GM21528 (cell line): ENCODE measurements at regions not wholly inside any gene's neighbourhood (a gene's known extent, or its start where the extent isn't known, plus 50 kb on each side); places are given as distances from the start of the nearest gene placed in this dataset.

Experiments
- ATAC-seq: cut with Tn5 transposase; IDR thresholded peaks from one replicate; pipeline ENCODE4 v1.9.1; 2021; ENCODE audit warnings: mild to moderate bottlenecking, moderate library complexity; ENCODE audit not compliant: unreplicated experiment, low FRiP score

DNA sequence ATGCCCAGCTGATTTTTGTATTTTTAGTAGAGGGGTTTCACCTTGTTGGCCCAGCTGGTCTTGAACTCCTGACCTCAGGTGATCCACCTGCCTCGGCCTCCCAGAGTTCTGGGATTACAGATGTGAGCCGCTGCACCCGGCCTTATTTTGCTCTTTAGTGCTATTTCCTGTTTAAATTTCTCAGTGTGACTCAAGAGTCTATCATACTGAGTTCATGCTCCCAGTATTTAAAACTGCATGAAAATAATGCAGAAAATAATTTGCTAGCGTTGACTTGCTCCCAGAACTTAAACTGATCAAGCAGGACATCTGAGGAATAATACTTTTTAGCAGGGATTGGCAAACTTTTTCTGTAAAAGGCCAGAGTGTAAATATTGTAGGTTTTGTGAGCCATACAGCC is 86.4 kb upstream of the C1orf21 start:
- no peak for ATAC-seq

DNA sequence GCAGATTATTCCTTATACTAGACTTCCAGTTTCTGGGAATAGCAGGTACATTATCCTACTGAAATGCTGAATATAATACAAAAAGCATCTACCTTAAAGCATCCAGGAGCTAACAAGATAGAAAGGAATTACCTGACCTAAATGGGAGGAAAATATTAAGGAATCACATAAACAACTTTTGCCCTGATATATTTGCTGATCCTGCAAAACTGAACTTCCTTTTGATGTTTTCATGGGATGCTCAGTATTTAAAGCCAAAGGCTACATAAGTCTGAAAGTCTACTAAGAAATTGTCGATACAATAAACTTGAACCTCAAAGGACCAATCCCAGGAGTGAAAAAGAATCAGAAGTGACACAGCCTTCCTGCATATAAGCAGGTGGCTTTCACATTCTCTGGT is 85.6 kb upstream of the C1orf21 start:
- ATAC-seq: no peak

DNA sequence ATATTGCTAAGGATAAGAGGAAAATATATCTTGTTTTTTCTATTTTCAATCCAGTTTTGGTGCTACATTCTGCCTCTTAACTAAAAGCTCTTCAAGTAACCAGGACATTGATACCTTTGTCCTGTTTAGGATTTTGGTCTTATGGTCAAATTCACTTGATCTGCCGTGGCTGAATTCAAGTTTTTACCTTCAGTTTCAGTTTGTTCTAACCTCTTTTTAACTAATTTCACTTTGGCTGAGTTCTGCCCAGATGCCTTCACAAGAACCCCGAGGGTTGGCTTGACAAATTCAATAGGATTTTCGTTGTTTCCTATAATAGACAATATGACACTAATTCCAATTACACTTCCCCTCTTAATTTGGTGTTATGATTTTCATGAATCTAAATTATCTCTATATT is 84.5 kb upstream of the C1orf21 start:
- no peak for ATAC-seq

DNA sequence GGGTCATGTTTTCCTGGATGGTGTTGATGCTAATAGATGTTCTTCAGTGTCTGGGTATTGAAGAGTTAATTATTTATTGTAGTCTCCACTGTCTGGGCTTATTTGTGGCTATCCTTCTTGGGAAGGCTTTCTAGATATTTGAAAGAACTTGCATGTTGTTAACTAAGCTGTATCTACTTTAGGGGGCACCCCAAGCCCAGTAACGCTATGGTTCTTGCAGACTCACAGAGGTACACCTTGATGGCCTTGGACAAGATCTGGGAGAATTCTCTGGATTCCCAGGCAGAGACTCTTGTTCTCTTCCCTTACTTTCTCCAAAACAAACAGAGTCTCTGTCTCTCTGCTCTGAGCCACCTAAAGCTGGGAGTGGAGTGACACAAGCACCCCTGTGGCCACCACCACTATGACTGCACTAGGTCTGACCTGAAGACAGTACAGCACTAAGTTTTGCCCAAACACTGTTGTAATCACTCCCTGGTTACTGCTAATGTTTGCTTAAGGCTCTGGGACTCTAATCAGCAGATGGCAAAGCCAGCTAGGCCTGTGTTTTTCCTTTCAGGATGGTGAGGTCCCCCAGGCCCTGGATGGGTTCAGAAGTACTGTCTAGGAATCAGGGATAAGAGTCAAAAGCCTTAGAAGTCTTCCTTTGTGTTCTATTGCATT is 76.5 kb upstream of the C1orf21 start:
- ATAC-seq: no peak

DNA sequence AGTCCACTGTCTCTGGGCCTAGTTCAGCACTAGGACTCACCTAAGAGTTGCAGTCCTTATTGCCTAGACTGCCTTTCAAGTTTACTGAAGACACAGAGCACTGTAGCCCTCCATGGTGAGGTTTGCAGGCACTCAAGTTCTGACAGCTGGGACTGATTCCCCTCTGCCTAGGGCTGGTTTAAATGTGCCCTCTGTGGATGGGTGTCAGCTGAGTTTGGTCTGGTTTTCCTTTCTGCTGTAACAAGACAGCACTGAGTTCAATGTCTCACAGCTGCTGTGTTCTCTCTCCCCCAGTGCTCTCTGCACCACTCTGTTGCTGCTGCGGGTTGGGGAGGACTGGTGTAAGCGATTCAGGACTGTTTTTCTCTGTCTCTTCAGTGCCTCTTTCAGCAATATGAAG is 75.2 kb upstream of the C1orf21 start:
- no peak for ATAC-seq

DNA sequence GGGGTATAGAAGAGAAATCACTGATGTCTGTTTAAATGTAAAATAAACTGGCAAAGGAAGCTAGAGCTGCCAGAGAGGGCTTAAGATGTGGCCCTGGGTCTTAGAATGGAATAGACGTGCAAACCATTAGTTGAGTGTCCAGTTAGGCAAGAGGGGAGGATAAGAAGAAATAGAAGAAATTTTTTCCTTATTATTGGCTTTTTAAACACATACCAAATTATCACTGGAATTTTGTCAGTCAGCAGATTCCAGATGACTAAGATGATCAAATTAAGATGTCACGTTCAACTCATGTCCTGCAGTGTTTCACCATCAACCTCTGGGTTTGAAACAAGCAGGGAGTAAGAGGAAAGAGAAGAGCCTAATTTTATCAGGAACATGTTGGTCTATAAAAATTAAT is 71.6 kb upstream of the C1orf21 start:
- no peak for ATAC-seq

DNA sequence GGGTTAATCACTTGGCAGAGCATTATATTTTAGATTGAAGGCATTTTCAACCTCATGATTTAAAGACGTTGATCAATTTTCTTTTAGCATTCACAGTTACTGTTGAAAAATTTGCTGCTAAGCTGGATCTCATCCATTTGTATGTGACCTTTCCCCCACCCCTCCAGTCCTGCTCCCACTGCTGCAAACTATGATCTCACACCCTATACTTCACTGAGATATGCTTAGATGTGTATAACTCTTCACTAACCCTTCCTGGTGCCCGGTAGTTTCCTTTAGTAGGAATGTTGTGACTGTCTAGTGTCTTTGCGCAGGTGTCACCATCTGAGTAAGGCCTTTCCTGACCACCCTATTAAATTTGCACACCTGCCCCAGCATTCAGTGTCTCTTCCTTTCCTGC is 67.0 kb upstream of the C1orf21 start:
- ATAC-seq: no peak

DNA sequence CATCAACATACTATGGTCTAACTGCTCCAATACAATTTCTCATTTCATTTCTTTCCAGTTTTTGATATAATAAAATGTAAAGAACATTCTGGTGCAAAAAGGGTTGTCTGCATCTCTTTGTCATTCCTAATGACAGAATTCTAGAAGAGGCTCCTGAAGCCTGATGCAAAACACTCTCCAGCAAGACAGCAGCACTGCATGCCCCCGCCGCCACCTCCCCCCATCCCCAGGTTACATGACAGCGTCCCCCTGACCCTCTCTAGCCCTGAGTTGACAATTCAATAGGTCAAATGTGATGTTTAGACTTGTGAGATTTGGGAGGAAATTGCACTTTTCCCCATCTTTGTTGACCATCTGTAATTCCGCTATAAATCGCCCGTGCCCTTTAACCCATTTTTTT is 64.6 kb upstream of the C1orf21 start:
- no peak for ATAC-seq

DNA sequence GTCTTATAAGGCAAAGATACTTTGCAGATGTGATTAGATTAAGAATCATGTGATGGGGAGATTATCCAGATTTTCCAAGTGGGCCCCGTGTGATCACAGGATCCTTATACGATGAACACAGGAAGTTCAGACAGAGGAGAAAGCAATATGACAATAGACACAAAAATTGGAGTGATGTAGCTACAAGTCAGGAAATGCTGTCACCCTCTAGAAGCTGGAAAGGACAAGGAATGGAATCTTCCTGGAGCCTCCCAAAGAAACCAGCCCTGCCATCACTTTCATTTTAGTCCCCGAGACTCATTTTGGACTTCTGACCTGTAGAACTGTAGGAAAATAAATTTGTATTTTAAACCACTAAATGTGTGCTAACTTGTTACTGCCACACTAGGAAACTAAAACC is 61.9 kb upstream of the C1orf21 start:
- no peak for ATAC-seq

DNA sequence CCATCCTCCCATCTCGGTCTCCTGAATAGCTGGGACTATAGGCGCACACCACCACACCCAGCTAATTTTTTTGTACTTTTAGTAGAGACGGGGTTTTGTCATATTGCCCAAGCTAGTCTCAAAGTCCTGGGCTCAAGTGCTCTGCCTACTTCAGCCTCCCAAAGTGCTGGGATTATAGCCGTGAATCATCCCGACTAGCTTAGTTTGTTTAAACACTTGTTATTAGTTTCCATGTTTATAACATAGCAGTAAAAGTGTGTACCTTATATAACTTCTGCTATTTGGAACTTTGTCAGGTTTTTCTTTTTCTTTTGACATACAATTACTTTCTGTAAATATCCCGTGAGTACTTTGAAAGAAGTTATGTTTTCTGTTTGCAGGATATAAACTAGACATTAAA is 60.6 kb upstream of the C1orf21 start:
- no peak for ATAC-seq

DNA sequence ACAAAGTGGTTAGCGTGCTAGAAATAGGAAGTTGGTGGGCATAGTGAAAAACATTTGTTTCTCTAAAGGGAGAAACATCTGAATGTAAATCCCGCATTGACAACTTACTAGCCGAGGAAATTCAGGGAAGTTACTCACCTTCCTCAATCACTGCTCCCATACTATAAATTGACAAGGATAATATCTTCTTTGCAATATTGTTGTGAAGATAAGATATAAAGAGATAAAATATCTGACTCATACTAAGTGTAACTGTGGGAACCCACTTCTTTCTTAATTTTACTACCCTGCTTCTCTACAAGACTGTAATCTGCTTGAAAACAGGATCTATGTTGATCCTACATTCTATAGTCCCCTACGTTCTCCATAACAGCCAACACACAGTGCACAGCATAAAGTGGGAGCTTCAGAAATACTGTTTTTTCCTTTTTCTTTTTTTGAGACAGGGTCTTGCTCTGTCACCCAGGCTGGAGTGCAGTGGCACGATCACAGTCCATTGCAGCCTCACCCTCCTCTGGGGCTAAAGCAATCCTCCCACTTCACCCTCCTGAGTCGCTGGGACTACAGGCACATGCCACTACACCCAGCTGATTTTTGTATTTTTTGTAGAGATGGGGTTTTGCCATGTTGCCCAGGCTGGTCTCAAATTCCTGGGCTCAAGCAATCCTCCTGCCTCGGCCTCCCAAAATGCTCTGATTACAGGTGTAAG is 57.4 kb upstream of the C1orf21 start:
- no peak for ATAC-seq

DNA sequence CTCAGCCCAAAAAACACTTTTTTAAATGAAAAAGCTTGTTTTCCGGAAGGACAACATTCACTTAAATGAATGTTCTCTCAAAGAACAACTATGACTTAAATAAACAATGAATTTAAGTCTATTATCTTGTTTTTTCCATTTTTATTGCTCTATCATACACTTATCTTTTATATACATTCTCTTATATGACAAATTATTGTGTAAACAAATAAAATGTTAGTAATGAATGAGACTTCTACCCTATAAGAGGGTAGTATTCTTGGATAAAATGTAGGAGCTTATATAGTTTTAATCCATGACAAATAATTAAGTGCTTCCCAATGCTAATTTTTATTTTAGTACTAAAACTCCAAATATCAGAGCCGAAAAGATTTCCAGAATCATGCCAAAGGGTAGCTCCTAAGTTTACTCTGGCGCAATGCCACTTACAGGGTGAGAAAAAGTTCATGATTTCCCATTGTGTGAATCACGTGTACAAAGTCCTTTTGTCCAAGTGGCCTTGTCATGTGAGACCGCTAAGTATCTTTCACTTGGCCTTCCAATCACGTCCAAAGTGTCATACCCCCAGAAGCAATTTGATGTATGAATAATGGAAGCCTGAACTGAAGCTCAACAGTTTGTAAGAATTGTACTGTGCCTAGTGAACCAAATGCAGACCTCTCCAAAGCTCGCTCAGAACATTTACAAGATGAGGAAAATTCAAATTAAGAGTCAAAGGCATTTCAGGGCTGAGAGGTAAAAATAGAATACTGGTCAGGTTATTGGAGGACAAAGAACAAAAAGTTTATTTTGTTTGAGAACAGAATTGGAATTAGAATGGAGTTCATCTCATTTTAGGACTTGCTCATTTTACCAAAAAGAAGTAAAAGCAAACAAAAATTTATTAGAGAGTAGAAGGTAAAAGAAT is 56.6 kb upstream of the C1orf21 start:
- ATAC-seq: no peak

DNA sequence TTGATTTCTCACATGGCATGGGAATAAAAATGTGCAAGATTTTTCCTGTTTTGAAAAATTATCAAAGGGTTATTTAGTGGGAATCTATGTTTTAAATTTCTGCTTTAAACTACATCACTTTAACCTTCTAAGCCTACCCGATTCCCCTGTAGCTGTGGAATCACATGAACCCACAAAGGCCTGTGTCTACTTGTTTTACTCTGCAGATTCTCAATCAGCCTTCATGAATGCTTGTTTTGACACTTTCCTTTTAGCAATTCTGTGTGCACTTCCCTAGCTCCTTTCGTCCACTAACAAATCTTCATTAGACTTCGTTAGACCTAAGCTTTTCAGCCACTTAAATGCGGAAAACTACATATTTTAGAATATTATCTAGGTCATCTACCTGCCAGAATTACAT is 56.0 kb upstream of the C1orf21 start:
- ATAC-seq: no peak
